KG1 (cell line): ENCODE measurements at regions not wholly inside any gene's neighbourhood (a gene's known extent, or its start where the extent isn't known, plus 50 kb on each side); places are given as distances from the start of the nearest gene placed in this dataset.

ENCODE experiments used
- DNase-seq: peaks from one replicate; lab custom pipeline; 2025; lab: John Stamatoyannopoulos, UW

DNA sequence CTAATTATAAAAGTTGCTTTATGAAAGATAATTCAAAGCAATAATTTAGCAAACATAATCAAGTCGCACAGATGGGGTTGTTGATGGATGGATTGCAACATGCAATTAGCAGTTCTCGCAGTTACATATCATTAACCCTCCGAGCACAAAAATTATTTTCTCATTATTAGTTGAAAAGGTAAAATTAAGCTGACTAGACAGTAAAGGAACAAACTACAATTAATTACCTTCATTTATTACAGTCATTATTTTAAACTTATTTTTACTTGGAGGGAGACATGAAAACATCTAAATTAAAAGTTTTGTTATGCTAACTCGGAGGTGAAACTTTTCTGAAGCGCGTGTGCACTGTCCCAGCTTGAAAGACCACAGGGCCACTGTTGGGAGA lies 146.9 kb downstream of the PHETA1 start:
- no peak for DNase-seq

DNA sequence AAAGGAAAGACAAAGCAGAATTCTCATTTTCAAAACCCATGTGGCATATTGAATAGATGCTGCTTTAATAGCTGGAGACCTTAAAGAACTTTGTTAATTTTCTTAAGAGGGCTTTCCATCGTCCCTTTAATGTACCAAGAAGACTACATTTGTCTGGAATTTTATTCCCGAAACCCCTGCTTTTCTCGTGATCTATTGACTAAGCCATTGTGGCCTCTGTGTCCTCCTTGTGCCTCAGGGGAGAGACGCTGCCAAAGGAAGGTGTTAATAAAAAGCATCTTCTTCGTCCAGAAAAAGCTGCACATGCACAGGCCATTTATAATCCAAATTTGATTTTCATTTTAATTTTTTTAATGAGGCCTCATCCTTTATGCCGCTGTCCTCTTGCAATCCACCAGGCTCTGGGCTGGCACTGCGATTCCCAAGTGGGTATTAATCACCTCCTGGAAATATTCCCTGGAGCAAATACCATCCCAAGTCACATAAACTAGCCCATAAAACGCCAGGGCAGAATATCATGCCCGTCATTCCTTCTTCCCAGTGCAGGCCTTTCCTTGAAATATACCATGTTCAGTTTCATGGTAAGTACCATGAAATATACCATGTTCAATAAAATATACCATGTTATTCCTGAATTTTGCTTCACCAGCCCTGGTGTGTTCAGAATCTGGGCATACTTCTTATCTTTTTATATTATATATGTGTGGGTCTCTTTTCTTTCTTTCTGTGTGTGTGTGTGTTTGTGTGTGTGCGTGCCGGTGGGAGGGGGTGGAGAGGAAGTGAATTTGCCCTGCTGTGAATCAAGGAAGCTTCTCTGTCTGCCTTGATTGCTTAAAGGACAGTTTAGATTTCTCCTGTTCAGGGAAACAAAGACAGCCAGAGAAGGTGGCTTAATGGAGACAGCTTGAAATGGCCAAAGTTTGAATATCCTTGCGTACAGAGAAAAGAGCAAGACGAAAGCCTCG lies 147.6 kb downstream of the PHETA1 start:
- no peak for DNase-seq

DNA sequence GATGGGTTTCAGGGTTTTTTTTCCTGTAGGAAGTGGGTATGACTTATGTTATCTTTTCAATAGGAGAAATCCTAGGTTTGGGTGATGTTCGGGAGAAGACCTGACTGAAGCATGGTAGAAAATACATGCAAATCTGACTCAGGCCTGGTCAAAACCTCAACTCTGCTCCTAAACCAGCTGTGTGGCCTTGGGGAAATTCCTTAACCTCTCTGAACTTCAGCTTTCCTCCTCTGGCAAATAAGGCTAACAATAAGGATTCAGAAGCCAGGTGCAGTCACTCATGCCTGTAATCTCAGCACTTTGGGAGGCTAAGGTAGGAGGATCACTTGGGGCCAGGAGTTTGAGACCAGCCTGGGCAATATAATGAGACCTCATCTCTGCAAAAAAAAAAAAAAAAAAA lies 148.5 kb downstream of the PHETA1 start:
- no peak for DNase-seq

- DNase-seq = no peak
These were observed 149.5 kb downstream of the PHETA1 start for GRCh38 chr12:111219440-111219839.

DNA sequence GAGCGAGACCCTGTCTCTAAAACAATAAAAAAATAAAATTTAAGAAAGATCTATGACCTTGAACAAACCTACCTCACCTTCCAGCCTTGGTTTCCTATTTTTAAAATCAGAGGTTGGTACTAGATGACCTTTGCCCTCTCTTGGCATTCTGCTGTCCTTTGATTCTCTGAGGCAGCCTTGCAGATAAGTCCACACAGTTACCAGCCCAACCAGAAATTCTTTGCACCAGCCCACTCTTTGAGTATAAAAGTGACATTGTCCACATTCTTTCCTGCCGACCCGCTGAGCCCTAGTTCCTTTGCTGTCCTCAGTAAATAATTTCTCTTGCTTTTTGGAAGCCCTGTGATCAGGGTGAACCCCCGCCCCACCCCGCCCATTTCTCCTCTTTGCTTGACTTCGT lies 150.4 kb downstream of the PHETA1 start:
- no peak for DNase-seq

DNA sequence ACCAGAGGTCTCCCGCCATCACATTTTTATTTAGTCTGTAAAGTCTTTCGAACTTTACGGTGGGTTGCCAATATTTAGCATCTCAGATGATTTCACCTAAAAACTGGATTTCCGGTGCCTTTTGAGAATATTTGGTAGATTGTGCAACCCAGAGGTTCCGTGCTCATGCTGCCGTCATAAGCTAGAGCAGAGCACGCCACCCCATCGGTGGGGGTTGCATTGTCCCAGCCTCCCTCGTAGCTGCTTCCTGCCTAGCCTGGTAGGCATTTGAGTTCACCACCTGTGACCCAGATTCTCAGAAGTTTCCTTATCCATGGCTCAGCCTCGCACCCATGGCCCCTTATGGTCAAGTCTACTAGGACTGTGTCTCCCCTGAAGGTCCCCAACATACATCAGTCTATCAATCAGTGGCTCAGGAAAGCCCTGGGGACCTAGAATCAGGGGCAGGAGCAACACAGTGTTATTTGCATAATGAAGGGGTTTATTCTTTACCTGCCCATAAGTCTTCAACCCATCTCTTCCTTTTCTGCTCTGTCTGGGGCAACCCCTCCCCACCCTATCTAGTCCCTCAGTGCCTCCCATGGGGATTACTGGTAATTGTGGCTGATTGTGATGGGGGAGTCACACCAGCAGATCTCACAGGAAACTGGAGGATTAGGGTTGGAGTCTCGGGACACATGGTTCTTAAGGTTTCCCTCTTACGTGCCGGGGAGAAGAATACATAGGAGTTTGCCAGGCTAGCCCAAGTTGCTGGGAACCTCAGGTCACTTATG lies 152.3 kb downstream of the PHETA1 start:
- no peak for DNase-seq

- DNase-seq = no peak
These were observed 153.0 kb downstream of the PHETA1 start for GRCh38 chr12:111215881-111216280.

DNA sequence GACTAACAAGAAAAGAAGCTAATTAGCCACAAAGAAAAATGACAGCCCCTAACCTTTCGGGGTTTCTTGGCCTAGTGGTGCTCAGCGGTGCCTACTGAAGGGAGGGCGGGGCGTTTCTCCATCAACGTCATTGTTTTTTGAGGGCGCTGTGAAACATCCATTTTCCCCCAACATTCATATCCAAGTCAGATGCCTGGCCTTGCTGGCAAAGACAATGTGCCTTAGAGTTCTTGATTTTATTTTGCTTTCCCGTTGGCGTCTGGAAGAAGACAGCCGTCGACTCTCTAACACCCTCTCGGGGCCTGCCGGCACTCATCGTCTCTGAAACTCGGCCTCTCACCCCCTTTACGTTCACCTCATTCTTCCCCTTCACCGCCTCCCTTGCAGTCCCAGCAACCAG lies 154.5 kb downstream of the PHETA1 start:
- DNase-seq = no peak

GRCh38 chr12:111213561-111213960 lies 155.3 kb downstream of the PHETA1 start:
- DNase-seq = no peak

- DNase-seq = no peak
These were observed 156.0 kb downstream of the PHETA1 start for GRCh38 chr12:111212814-111213456.

GRCh38 chr12:111211910-111212757 lies 156.8 kb downstream of the PHETA1 start:
- no peak for DNase-seq

- DNase-seq = no peak
These were observed 159.1 kb downstream of the PHETA1 start for GRCh38 chr12:111209811-111210210.

DNA sequence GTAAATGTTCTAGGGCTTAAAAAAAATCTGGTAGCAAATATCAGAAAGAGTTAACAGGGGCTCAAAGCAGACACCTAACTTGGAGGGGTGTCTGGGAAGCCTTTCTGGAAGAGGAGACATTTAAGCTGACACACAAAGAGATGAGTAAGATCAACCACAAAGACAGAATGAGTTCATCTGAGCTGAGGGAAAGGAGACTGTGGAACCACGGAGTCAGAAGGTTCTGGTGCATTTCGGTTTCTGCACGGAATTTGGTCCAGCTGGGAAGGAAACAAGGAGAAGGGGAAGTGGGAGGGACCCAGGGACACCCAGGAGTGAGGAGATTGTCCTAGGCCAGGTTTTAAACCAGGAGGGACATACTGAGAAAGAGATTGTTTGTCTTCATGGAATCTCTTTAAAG lies 161.1 kb downstream of the PHETA1 start:
- DNase-seq = no peak

DNA sequence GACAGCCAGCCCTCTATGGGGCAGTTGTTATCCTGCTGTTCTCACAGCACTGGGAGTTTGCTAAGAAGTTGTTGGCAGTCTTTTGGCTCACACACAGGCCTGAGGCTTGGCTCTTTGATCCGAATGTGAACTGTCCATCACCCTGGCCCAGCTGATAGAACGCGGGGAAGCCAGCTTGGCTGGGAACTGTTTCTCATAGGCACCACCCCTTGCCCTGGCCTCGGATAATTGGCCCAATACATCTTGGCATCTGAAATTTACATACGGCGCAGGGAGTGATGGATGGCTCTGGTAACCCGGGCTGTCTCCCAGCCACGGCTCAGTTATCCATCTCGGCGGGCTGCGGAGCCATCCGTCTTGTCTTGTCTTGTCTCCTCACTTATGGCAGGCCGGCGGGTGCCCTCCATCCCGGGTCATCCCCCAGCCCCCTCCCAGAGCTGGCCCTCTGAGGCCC lies 164.1 kb downstream of the PHETA1 start:
- DNase-seq = no peak

DNA sequence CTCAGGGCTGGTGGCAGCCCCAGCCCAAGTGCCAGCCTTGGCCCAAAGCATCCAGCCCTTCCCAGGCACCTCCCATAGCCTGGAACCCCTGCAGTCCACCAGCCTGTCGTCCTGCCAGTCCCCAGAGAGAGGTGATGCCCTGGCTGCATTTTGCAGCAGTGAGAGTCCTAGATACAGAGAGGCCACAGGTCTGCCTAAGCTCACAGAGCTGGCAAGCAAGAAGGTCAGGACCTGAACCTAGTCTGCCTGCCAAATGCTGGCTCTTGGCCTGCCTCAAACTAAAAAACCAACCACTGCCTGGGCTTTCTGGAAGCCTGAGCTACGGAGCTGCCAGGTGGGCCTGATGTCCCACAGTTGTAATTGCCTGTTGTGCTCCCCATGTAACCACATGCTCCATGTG lies 164.9 kb downstream of the PHETA1 start:
- DNase-seq = no peak

DNA sequence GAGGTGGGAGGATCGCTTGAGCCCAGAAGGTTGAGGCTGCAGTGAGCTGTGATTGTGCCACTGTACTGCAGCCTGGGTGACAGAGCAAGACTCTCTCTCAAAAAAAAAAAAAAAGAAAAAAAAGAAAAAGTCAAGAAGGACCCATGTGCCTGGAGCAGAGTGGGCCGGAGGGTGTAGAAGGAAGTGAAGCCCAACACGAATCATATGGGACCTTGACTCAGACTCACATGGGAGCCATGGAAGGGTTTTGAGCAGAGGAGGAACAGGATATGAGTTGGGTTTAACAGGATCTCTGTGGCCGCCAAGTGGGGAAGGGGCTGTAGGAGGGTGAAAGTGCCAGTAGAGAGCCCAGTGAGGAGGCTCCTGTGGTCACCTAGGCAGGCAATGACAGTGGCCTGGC lies 165.4 kb downstream of the PHETA1 start:
- DNase-seq = no peak

DNA sequence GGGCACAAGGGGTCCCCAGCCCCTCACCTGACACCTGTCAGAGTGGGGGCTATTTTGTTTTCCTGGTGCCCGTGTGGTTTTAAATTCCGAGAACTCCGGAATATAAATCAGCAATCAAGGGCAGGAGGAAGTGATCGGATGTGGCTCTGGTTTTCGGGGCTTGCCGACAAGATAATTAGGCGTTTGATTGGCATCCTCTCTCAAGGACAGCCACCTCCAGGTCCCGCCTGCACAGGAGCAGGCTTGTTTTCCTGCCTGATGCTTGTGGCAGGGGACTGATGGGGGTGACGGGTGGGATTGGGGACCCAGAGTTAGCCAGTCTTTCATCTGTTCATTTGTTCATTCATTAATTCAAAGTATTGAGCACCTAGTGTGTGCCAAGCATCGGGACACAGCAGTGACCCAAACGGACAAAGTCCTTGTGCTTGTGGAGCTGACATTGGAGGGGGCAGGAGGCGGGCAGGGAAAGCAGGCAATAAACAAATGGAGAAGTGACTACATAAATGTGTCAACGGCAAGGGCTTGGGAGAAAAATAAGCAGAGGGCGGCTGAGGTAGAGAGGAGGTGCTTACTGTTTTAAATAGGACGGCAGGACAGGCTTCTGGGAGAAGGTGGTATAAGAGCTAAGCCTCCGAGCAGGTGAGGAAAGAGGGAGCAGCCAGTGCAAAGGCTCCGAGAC lies 166.5 kb downstream of the PHETA1 start:
- DNase-seq = no peak

GRCh38 chr12:111201495-111202236 lies 167.2 kb downstream of the PHETA1 start:
- no peak for DNase-seq

DNA sequence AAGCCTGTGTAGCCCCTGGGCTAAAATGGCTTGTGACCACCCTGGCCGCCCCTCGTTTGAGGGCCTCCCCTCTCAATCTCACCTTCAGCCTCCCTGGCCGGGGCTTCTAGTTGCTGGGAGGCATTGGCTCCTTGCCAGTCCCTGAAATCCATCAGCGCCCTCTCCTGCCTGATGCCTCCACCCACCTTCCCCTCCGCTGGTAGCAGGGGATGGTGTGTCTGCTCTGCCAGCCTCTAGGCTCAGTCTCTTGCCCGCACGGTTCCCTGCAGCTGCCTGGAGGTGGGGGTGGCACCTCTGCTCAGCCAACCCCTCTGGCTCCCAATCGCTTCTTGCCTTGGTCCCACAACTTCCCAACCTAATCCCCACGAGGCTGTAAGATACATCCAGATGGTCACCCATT lies 167.9 kb downstream of the PHETA1 start:
- DNase-seq = no peak

DNA sequence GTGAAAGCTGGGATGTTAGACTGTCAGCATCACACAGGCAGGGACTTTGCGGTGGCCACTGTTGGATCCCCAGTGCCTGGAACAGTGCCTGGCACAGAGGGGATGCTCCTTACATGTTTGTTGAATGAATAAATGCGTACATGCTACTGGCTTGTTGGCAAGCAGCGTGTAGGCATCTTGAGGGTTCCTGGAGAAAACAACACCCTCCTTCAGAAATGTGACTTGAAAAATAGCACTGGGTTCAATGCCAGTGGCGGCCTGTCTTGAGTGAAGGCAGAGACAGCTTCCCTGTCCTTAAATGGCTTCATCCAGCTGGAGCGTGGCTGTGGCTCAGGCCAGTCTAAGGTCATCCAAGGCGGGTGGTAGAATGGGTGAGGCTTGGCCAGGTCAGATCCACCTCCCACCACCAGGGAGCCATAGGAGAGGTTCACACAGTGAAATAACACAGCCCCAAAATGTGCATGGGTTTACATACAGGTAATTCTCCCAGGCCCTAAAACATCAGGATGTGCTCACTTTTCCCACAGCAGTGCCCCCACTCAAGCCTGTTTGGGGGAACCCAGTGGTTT lies 171.4 kb downstream of the PHETA1 start:
- no peak for DNase-seq
